Gastroesophageal sphincter (tissue), 3 donors: ENCODE measurements at regions not wholly inside any gene's neighbourhood (a gene's known extent, or its start where the extent isn't known, plus 50 kb on each side); places are given as distances from the start of the nearest gene placed in this dataset.

Experiments
- EP300 ChIP-seq: sonication (generic); formaldehyde crosslinking; IDR thresholded peaks from one replicate; pipeline ENCODE4 v1.6.1; 2017; ENCODE audit warnings: antibody characterized with exemption, mild to moderate bottlenecking
- POLR2A ChIP-seq, 2 donors: fragments of 450-650 bp; IDR thresholded peaks; one replicate each; pipeline ENCODE4 v1.6.1; 2017; ENCODE audit warnings: antibody characterized with exemption in 2 of 2, mild to moderate bottlenecking in 2 of 2, moderate library complexity in 1 of 2
- POLR2AphosphoS5 ChIP-seq: sonication (generic); formaldehyde crosslinking; IDR thresholded peaks from one replicate; pipeline ENCODE4 v1.6.1; 2017; ENCODE audit warnings: antibody characterized with exemption
- TF ChIP-seq, protein P1 (sequence below), 4 experiments: fragments of 200-600 bp in 2 of 4; fragments of 450-650 bp in 2 of 4; sonication (generic) in 1 of 4; IDR thresholded peaks; one replicate each; pipeline ENCODE4 v1.5.1; 2017 to 2019; ENCODE audit warnings: antibody characterized with exemption in 4 of 4, mild to moderate bottlenecking in 2 of 4, moderate library complexity in 2 of 4

- TF ChIP-seq, protein P1, sequence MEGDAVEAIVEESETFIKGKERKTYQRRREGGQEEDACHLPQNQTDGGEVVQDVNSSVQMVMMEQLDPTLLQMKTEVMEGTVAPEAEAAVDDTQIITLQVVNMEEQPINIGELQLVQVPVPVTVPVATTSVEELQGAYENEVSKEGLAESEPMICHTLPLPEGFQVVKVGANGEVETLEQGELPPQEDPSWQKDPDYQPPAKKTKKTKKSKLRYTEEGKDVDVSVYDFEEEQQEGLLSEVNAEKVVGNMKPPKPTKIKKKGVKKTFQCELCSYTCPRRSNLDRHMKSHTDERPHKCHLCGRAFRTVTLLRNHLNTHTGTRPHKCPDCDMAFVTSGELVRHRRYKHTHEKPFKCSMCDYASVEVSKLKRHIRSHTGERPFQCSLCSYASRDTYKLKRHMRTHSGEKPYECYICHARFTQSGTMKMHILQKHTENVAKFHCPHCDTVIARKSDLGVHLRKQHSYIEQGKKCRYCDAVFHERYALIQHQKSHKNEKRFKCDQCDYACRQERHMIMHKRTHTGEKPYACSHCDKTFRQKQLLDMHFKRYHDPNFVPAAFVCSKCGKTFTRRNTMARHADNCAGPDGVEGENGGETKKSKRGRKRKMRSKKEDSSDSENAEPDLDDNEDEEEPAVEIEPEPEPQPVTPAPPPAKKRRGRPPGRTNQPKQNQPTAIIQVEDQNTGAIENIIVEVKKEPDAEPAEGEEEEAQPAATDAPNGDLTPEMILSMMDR (IDR thresholded peaks at IDR 0.05): no peak
- no peak for TF ChIP-seq POLR2AphosphoS5
- TF ChIP-seq POLR2A (IDR thresholded peaks at IDR 0.05): no peak
- TF ChIP-seq EP300: no peak
These were observed 178.5 kb upstream of the EGFLAM start for GRCh38 chr5:38079620-38080402.
